Occipital lobe (tissue), 1 donor: ENCODE measurements at regions not wholly inside any gene's neighbourhood (a gene's known extent, or its start where the extent isn't known, plus 50 kb on each side); places are given as distances from the start of the nearest gene placed in this dataset.

Experiments
- DNase-seq: peaks from one replicate; lab custom pipeline; 2025; lab: John Stamatoyannopoulos, UW

DNA sequence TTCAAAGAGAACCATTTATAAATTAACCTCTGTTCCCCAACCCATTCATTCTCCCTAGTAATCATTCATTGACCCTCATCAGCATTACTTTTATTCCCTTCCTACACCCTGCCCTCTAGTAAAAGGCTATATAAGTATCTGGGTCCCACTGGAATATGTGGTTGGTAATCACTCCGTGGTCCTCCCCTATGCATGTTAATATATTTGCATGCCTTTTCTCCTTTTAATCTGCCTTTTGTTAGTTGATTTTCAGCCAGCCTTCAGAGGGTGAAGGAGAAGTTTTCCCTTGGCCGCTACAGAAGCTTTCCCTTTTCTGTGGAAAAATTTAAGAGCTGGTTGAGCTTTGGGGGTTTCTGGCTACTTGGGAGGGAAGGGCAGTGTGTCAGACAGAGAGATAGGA, 585.6 kb downstream of the UTRN start:
- DNase-seq: no peak

DNA sequence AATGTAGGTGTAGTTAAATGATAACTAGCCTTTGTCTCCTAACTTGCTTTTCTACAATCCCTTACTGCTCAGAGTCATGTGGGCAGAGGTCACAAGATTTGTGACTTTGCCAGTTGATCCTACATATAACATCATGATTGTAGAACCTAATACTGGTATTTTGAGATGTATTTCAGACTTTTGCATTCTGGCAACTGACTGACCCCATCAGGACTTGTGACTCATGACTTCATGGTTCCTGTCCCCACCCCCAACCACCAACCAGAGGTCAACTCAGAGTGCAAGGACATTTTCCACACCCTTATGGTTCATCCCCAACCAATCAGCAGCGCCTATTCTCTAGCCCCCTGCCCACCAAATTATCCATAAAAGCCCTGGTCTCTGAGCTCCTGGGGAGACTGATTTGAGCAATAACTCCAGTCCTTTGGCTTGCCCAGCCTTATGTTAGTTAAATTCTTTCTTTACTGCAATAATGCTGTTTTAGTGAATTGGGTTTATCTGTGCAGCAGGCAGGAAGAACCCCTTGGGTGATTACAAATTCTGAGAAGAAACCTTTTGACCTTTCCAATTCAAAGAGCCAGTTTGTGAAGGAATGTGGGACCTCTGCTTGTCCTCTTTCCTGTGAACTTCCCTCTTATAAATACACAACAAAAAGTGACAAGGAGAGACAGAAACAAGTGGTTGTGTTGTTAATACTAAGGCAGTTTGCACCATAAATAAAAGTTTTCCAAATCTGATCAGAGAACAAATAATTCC, 588.7 kb downstream of the UTRN start:
- DNase-seq: no peak

DNA sequence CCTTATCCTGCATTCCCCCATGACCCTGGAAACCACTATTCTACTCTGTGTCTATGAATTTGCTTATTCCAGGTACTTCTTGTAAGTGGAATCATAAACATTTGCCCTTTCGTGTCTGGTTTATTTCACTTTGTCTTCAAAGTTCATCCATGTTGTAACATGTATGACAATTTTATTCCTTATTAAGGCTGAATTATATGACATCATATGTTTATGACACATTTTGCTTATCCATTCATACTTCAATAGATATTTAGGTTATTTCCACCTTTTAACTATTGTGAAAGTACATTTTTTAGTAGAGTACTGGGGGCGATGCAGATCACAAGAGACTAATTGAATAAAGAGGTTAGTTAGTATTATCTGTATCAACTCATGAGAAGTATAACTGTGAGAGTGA, 591.6 kb downstream of the UTRN start:
- no peak for DNase-seq

DNA sequence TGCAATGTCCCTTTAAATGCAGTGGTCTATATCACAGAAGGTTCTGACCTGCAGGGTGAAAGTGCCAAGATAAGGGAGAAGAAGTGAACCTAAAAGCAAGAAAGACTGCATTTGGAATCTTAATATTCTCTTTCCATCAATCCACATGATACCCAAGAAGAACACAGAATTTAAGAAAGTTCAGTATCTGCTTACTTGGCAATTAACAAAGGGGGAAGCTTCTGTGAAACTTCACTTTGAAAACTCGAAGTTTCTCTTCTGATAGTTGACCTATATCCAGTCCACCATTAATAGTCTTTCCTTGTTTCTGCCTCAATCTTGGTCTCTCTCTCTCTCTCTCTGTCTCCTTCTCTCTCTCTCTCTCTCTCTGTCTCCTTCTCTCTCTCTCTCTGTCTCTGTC, 592.0 kb downstream of the UTRN start:
- DNase-seq: no peak

DNA sequence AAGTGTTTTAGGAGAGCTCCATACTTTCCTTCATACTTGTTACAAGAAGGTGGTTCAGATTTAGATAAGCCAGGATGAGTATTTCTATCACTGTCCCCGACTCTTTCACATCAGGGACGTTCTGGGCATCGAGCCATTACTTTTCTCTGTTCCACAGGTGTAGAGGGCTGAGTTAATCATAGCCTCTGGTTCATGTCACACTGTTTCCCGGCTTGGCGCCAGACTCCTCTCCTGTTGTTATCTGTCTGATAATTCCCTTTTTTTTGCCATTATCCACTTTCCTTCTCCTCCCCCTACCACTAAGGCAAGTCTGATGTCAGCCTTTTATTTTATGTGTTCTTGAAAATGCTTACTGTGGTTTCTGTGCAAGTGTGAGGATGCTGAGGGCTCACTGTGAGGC, 593.4 kb downstream of the UTRN start:
- DNase-seq: no peak

DNA sequence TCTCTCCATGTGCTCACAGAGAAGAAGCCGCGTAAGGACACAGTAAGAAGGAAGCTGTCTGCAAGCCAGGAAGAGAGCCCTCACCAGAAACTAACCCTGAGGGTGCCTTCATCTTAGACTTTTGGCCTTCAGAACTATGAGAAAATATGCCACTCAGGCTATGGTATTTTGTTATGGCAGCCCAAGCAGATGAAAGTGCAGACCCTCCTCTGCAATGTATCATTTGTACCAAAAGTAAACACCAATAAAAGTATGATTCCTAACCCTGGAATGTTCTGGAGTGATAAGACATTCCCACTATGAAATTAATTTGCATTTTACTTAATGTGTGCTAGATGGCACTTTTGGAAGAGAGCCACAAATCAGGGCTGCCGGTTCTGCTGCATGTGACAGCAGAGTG, 594.3 kb downstream of the UTRN start:
- DNase-seq: no peak

DNA sequence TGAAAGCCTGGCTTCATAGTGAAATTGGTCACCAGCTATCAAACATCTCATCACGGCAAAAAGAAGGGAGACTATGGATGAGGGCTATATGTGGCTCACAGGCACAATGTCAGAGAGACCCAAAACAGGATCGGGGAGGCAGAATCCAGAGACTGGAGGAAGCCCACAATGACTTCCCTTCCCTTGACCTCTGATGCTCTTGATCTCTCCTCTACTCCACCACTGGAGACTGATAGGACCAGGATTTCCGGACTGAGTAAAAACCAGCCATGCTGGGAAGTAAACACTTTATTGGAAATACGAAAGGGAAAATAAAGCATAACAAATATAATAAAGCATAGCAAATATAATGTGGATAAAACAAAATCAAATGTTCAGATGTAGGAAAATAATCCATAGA, 597.3 kb downstream of the UTRN start:
- no peak for DNase-seq

DNA sequence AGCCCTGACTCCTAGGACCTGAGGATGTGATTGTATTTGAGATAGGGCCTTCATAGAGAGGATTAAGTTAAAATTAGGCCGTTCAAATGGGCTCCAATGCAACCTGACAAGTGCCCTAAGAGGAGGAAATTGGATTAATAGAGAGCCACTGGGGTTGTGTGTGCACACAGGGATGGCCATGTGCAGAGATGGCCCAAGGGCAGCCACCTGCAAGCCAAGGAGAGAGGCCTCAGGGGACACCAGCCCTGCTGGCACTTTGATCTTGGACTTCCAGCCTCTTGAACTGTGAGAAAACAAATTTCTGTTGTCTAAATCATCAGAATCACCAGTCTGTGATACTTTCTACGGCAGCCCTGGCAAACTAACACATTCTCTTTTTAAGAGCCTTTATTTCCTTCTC, 598.8 kb downstream of the UTRN start:
- DNase-seq: no peak

DNA sequence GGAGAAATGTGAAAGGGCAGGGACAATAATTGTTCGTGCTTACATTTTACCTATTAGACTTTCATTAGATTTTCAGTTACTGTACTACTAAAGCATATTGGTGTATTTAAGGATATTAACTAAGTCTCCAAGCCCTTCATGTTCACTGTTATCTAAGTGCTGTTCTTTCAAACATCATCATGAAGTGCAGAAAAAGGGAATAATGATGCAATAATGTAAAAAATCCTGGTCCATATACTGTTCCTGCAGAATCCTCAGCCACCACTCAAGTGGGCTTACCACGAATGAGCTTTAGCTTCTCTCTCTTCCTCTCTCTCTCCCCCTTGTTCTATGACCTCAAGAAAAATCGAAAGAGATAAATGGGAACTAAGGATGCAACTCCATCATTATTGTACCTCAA, 600.7 kb downstream of the UTRN start:
- DNase-seq: no peak

DNA sequence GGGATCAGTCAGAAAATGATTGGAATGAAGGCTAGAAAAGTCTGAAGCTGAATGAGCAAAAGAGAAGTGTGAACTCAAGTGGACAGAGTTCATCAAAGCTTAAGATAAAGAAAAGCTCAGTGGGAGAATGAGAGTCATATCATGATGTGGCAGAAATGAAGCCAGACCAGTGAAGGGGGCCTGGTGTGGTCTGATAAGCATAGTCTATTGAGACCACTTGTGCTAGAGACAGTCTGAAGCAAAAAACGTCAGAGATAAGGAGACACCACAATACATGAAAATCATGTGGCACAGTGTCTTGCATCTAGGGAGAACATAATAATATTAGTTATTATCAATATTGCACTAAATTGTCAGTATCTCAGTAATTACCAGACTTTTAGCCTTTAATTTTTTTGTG, 601.5 kb downstream of the UTRN start:
- DNase-seq: no peak

DNA sequence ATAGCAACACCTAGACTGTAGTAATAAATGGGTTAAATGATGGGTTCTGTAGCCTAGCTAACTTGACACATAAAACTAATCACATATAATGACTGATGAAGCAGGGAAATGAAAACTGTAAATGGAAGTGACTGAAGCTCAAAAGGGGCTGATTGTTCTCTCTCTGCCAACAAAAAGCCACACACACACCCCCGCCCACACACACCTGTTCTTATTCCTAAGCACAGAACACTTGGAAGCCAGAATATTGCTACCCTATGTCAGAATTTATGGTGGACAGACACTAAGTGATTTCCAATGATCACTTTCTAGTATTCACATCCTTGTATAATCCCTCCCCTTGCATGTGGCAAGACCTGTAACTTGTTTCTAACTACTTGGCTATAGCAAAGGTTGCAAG, 603.5 kb downstream of the UTRN start:
- no peak for DNase-seq

DNA sequence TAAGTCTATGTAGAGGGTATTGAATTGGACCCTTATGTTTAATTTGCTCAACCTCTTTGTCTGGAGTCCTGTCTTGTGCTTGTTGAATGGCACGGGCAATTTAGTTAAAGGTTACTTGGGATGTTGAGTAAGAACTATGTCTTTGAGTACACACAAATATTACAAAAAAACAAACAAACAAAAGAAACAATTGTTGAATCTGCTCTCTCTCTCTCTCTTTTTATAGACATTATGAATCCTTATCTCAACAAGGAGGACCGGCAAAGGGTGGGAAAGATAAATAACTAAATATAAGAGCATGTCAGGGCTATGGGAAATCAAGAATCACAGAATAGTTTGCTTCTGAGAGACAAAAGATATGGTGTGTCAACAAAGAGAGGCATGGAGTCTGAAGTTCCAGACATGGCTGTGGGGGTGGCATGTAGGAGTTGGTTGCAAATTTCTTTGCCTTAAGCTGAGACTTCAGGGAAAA, 608.6 kb downstream of the UTRN start:
- no peak for DNase-seq

DNA sequence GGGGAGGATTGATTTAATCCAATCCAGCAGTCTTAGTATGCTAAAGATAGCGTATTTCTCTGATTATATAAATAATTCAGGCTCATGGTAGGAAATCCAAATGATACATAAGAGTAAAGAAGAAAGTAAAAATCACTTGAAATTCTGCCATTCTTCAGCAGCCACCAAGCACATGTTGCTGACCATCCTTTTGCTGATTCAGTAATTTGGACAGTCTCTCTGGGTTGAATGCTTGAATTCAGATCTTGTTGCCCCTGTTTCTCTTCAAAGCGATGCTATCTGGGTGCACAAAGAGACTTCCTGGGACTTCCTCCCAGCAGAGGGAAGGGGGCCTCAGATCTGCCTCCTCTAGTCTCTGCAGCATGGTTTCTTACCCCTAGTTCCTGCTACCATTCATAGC, 609.1 kb downstream of the UTRN start:
- no peak for DNase-seq

DNA sequence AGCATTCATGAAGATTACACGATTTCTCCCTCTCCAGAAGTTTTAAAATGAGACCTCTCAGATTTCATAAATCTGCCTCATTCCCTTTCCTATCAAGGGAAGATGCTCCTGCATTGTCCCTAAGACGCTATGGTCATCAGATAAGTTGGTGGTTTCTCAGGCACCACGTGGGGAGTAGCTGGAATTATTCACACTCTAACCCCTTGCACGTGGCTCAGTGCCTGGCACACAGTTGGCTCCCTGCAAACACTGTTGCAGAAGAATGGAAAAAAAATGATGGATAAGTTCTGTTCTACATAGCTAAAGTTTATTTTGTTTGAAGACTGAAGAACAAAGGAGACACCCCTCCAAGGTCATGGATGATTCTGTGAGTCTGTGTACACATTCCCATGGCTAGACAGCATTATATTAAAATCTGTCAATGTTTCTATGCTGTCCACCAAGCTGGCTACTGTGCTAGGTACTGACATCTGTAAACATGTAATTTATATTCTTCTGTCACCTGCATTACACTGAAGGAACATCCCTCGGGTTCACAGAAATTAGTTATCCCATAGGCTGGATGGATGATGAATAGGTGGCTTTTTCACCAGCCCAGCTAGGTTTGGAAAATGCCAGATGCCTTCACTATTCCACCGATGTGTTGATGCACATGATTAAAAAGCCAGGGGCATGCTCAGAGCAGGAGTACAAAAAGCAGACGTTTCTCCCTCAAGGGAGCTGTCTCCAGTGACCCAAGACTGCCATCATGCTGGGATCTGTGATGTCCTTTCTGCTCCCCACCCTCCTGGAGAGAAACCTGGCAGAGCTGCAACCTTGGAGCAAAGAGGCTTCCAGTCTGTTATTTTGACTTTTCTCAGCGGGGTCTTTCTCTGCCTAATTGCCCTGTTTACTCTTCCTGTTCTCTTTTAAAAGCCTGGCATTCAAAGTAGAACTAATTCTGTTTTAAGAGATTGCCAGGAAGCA, 610.5 kb downstream of the UTRN start:
- DNase-seq: no peak

DNA sequence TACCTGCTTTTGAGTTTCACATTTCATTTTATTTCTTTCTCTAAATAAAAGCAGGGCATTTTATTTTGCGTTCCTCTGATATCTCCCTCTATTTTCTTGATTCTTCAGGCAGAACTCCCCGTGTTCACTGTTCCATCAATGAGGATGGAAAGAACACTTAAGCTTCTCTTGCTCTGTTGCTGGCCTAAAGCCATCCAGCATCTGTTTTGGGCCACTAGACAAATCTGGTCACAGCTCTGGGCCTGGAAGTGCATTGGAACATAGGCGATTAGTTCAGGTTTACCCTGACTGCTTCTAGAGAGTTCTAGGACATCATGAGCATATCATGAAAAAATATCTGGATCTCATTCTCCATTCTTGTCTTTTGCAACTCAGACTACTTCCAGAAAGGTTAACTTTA, 611.2 kb downstream of the UTRN start:
- no peak for DNase-seq

DNA sequence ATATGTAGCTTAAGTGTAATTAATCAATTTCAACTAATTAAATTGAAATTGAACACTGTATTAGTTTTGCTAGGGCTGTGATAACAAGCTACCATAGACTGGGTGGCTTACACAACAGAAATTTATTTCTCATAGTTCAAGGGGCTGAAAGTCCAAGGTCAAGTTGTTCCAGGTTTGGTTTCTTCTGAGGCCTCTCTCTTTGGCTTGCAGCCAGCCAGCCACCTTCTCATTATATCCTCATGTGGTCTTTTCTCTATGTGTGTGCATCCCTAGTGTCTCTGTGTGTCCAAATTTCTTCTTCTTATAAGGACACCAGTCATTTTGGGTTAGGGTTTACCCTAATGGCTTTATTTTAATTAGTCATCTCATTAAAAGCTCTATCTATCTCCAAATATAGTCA, 611.7 kb downstream of the UTRN start:
- no peak for DNase-seq

DNA sequence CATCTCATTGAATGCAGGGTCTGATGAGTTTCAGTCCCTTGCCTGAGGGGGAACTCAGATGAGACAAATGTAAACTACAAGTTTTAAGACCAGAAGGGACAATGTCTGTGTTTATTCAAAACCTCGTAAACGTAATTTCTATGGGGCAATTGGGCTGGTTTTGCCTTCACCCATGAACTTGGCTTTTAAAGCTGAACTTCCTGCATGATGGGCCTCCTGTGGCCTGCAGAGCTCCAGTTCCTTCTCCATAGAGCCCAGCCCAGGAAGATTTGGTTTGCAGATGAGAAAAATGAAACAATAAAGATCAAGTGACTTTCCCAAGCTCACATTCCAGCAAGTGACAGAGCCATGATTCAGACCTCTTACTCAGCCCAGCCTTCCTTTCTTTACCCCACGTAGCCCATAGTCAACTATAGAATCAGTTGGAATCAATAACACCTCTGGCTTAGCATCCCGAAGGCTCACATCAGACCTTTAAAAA, 612.3 kb downstream of the UTRN start:
- no peak for DNase-seq

DNA sequence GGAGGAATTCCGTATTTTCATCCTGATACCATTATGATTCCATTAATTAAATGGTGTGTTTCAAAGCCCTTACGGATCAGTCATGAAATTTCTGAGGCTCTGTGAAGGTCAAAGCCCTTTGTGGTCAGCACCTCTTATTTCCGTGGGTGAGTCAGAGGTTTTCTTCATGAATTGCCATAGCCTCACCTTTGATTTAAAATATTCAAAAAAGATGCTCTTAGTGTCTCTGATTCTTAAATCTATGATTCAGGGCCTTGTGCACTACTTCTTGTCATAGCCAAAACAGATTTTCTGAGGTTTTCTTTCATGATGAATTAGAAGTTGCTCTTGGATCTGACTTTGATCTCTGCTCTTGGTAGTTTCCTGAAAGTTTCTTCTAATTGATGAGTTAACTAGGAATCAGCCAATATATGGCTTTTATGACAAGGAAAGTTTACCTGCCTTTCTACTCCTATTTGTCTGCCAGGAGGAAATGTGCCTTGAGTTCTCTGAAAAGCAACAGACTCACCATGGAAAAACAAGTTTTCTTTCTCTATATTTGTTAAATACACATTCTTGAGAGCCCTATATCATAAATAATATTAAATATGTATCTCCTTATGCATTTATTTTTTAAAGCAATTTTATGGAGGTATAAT, 613.0 kb downstream of the UTRN start:
- DNase-seq: no peak

DNA sequence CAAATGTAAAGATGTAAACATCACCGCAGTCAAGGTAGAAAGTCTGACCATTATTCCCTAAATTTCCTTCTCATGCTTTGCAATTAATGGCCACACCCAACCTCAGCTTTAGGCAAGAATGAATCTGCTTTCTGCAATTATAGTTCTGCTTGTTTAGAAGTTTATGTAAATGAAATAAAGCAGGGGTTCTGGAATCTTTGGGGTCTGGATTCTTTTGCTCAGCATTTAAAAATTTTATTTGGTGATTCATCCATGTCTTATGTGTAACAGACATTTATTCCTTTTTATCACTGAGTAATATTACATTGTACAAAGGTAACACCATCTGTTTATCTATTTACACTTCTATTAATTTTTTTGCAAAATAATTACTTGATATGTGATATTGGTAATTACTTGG, 613.6 kb downstream of the UTRN start:
- no peak for DNase-seq

DNA sequence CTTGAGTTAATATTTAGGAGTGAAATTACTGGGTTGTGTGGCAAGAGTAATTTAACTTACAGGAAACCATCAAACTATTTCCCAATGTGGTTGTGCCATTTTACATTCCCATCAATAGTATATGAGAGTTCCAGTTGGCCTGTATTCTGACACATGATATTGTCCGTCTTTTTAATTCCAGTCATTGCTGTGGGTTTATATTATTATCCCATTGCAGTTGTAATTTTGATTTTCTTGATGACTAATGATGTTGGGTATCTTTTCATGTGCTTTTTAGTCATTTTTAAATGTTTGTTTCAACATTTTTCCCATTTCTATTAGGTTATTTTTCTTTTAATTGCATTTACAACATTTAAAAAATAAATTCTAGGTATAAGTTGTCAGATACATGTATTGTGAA, 614.0 kb downstream of the UTRN start:
- no peak for DNase-seq

DNA sequence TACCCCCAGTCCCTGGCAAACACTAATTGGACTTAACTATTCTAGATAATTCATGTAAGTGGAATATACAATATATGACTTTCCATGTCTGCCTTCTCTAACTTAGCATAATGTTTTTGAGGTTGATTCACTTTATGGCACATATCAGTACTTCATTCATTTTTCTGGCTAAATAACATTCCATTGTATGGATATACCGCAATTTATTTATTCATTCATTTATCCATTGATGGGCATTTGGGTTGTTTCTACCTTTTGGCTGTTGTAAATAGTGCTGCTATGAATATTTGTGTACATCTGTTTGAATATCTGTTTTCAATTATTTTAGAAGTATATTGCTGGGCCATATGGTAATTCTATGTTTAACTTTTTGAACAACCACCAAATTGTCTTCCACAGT, 616.3 kb downstream of the UTRN start:
- DNase-seq: no peak

DNA sequence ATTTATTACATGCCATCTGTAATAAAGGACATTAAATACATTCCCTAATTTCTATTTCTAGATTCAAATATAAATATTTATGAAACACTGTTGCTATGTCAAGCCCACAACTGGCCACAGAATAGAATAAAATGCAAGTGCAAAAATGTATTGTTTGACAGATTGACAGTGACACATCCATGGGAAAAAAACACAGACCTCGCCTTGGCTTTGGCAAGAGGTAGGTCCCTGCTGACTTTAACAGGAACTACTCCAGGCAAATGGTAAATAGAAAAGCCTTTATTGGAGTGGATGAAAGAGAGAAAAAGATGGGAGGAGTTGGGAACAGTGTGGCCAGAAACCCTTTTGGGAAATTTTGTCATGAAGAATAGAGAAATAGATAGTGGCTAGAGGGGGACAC, 622.9 kb downstream of the UTRN start:
- no peak for DNase-seq
